HCT116 (cell line): ENCODE measurements at regions not wholly inside any gene's neighbourhood (a gene's known extent, or its start where the extent isn't known, plus 50 kb on each side); places are given as distances from the start of the nearest gene placed in this dataset.
"Not testable (repeated sequence)": the region's sequence is repeated elsewhere in the genome, so short reads cannot be mapped to it uniquely, and the experiment has no call there.

Source experiments
- ATAC-seq: fragments of 200-7000 bp; cut with Tn5 transposase; 2 replicates; pipeline ENCODE4 v1.9.1; 2020; ENCODE audit warnings: mild to moderate bottlenecking, moderate library complexity
- BruUV-seq: library from RNA; stranded (reverse); fragments of 400-500 nt; replicated peaks from 2 replicates; lab custom pipeline; 2021; lab: Mats Ljungman, UMichigan
- CTCF ChIA-PET: fragments of 300-600 bp; sonication (Branson Sonifier 250); formaldehyde crosslinking; loops from one replicate; lab custom pipeline; 2021; ENCODE audit warnings: antibody characterized with exemption; lab: Charles Lee
- POLR2A ChIA-PET: fragments of 300-600, 350-600 bp; sonication (Branson Sonifier 250); formaldehyde crosslinking; loops from one replicate; lab custom pipeline; 2021; ENCODE audit warnings: antibody characterized with exemption; lab: Charles Lee
- RAD21 ChIA-PET, 2 experiments: fragments of 300-600 bp; sonication (Branson Sonifier 250); formaldehyde crosslinking; loops; one replicate each; lab custom pipeline; 2023; ENCODE audit warnings: low total read pairs in 2 of 2; ENCODE audit not compliant: uncharacterized antibody in 2 of 2, unreplicated experiment in 2 of 2, low non-redundant PET in 1 of 2; lab: Charles Lee
- DNase-seq: peaks from one replicate; pipeline ENCODE4 v3.0.0-alpha.2; 2010; ENCODE audit warnings: low read depth, low spot score
- H2AFZ ChIP-seq: fragments of 200-600 bp; shearing (Covaris generic), sonication (generic); 2 replicates; pipeline ENCODE4 v1.6.1; 2017; ENCODE audit warnings: low read depth, mixed run types, mixed read lengths, antibody characterized with exemption, low read length; ENCODE audit not compliant: poor library complexity, severe bottlenecking
- H3K27ac ChIP-seq: 2 replicates; pipeline ENCODE4 v1.5.1; 2012; ENCODE audit warnings: low read depth, low read length
- H3K27me3 ChIP-seq: fragments of 200-600 bp; sonication (generic); 2 replicates; pipeline ENCODE4 v1.6.1; 2016; ENCODE audit warnings: mixed run types, low read length, mixed read lengths; ENCODE audit not compliant: insufficient read depth
- H3K36me3 ChIP-seq, 2 experiments: fragments of 200-500 bp in 1 of 2; fragments of 200-600 bp in 1 of 2; sonication (Bioruptor generic) in 1 of 2; sonication (generic) in 1 of 2; 2 replicates each; pipeline versions ENCODE4 v1.5.1 to v1.6.1; 2014 to 2016; ENCODE audit warnings: low read length in 2 of 2, inconsistent platforms in 1 of 2, mixed read lengths in 1 of 2, mixed run types in 1 of 2; ENCODE audit not compliant: insufficient read depth in 2 of 2, control insufficient read depth in 1 of 2
- H3K4me1 ChIP-seq, 2 experiments: fragments of 200-600 bp in 1 of 2; sonication (generic) in 1 of 2; 2 replicates each; pipeline versions ENCODE4 v1.5.1 to v1.6.1; 2012 to 2017; ENCODE audit warnings: low read length in 2 of 2, inconsistent platforms in 1 of 2, mild to moderate bottlenecking in 1 of 2, mixed read lengths in 1 of 2, mixed run types in 1 of 2, moderate library complexity in 1 of 2; ENCODE audit not compliant: insufficient read depth in 2 of 2, control insufficient read depth in 1 of 2
- H3K4me2 ChIP-seq: fragments of 200-600 bp; sonication (generic); 2 replicates; pipeline ENCODE4 v1.6.1; 2017; ENCODE audit warnings: mixed run types, low read length, mixed read lengths
- H3K4me3 ChIP-seq, 2 experiments: fragments of 200-600 bp in 1 of 2; sonication (generic) in 1 of 2; replicated peaks in 1 of 2; 2 replicates each; pipeline ENCODE4 v1.5.1; 2011 to 2016; ENCODE audit warnings: low read length in 2 of 2, control low read depth in 1 of 2, low read depth in 1 of 2, mild to moderate bottlenecking in 1 of 2, mixed read lengths in 1 of 2, mixed run types in 1 of 2
- H3K79me2 ChIP-seq: fragments of 200-600 bp; sonication (generic); 2 replicates; pipeline ENCODE4 v1.6.1; 2017; ENCODE audit warnings: mild to moderate bottlenecking, mixed run types, low read length, moderate library complexity, mixed read lengths; ENCODE audit not compliant: insufficient read depth
- H3K9ac ChIP-seq: fragments of 200-600 bp; sonication (generic); 2 replicates; pipeline ENCODE4 v1.6.1; 2016; ENCODE audit warnings: low read length, mixed read lengths
- H3K9me2 ChIP-seq: fragments of 200-600 bp; sonication (generic), shearing (Covaris generic); 2 replicates; pipeline ENCODE4 v1.6.1; 2017; ENCODE audit warnings: mixed run types, mild to moderate bottlenecking, moderate library complexity; ENCODE audit not compliant: insufficient read depth
- H3K9me3 ChIP-seq, 2 experiments: fragments of 200-500 bp in 1 of 2; fragments of 200-600 bp in 1 of 2; sonication (Bioruptor generic) in 1 of 2; sonication (generic) in 1 of 2; 2 replicates each; pipeline ENCODE4 v1.6.1; 2014 to 2017; ENCODE audit warnings: low read length in 2 of 2, mixed read lengths in 2 of 2, inconsistent platforms in 1 of 2, low read depth in 1 of 2, mild to moderate bottlenecking in 1 of 2, mixed run types in 1 of 2, moderate library complexity in 1 of 2; ENCODE audit not compliant: control insufficient read depth in 1 of 2, insufficient read depth in 1 of 2
- H4K20me1 ChIP-seq: fragments of 200-600 bp; sonication (generic), shearing (Covaris generic); 2 replicates; pipeline ENCODE4 v1.6.1; 2017; ENCODE audit warnings: mixed run types, mild to moderate bottlenecking, moderate library complexity; ENCODE audit not compliant: insufficient read depth
- ATF3 ChIP-seq: IDR thresholded peaks from 2 replicates; pipeline ENCODE4 v1.6.1; 2012
- MAX ChIP-seq: IDR thresholded peaks from 2 replicates; pipeline ENCODE4 v1.6.1; 2012
- POLR2AphosphoS5 ChIP-seq: IDR thresholded peaks from 2 replicates; pipeline ENCODE4 v1.6.1; 2011; ENCODE audit warnings: mild to moderate bottlenecking, low read depth, low read length, moderate library complexity
- SRF ChIP-seq: IDR thresholded peaks from 2 replicates; pipeline ENCODE4 v1.6.1; 2012; ENCODE audit warnings: low read depth
- TCF7L2 ChIP-seq: IDR thresholded peaks from 2 replicates; pipeline ENCODE4 v1.7.0; 2011; ENCODE audit warnings: borderline replicate concordance, inconsistent platforms; ENCODE audit not compliant: insufficient read depth, insufficient read length; ENCODE audit errors: extremely low read depth
- intact Hi-C: fragments of 100-400 bp; cut with micrococcal nuclease; formaldehyde crosslinking; loops from 2 replicates; pipeline ENCODE4 v1.10.0; 2022

GRCh38 chr20:30812739-30813411, 444.6 kb upstream of the DEFB115 start:
- Histone ChIP-seq H3K9me3 (peaks cover 0 to 6% of the 10 kb centered on the region in 2 experiments; a peak in 1 of 4 replicates), H3K27me3 (no peaks in the 10 kb centered on the region), H3K9me2 (no peaks in the 10 kb centered on the region), H3K79me2 (no peaks in the 10 kb centered on the region), H3K4me2 (no peak overlapping the region), H3K4me1 (no peaks in the 10 kb centered on the region), H3K4me3 (no peak overlapping the region), H2AFZ (no peak overlapping the region), H4K20me1 (no peaks in the 10 kb centered on the region), H3K36me3 (no peaks in the 10 kb centered on the region), H3K27ac (no peak overlapping the region), H3K9ac (no peak overlapping the region)
- ChIA-PET RAD21 (no interaction called here), POLR2A (no interaction called here), CTCF (no interaction called here)
- TF ChIP-seq ATF3 = no peak
- no peak for TF ChIP-seq POLR2AphosphoS5
- no peak for TF ChIP-seq TCF7L2
- no peak for TF ChIP-seq SRF
- no peak for TF ChIP-seq MAX
- intact Hi-C loops = no loop called here
- BruUV-seq = no TSS peak
- ATAC-seq (no peak), DNase-seq (no peak)

- RAD21 ChIA-PET, H4K20me1 ChIP-seq, H3K9ac ChIP-seq, intact Hi-C loops, BruUV-seq, H2AFZ ChIP-seq, H3K4me2 ChIP-seq, H3K4me1 ChIP-seq, H3K4me3 ChIP-seq, H3K36me3 ChIP-seq, CTCF ChIA-PET, ATAC-seq, H3K27ac ChIP-seq, DNase-seq, H3K27me3 ChIP-seq, H3K9me3 ChIP-seq, H3K9me2 ChIP-seq, H3K79me2 ChIP-seq, POLR2A ChIA-PET: not testable (repeated sequence)
Observed at GRCh38 chr20:30813412-30814311, 443.8 kb upstream of the DEFB115 start.

GRCh38 chr20:30814312-30814639, 443.2 kb upstream of the DEFB115 start:
- ATAC-seq, POLR2A ChIA-PET: not testable (repeated sequence)

More at GRCh38 chr20:30814312-30814639, 443.2 kb upstream of the DEFB115 start:
- H3K36me3 ChIP-seq, H3K4me1 ChIP-seq, H2AFZ ChIP-seq, H3K9ac ChIP-seq, H3K4me3 ChIP-seq, H3K27me3 ChIP-seq, H3K9me2 ChIP-seq, H3K27ac ChIP-seq, H3K79me2 ChIP-seq, DNase-seq, H3K4me2 ChIP-seq, H4K20me1 ChIP-seq, RAD21 ChIA-PET, intact Hi-C loops, BruUV-seq, H3K9me3 ChIP-seq, CTCF ChIA-PET: not testable (repeated sequence)
